Cardiac muscle cell (in vitro differentiated cells and primary cell): ENCODE measurements at regions not wholly inside any gene's neighbourhood (a gene's known extent, or its start where the extent isn't known, plus 50 kb on each side); places are given as distances from the start of the nearest gene placed in this dataset.

Source experiments
- DNase-seq, 2 donors: peaks; one replicate each; pipeline versions ENCODE4 v3.0.0 to v3.0.0-alpha.2; 2010 to 2017; ENCODE audit warnings: low read depth in 1 of 2, low spot score in 1 of 2
- H3K27ac ChIP-seq: fragments of 200-600 bp; sonication (generic); 2 replicates; pipeline ENCODE4 v1.5.1; 2016
- H3K27me3 ChIP-seq: fragments of 200-600 bp; sonication (generic); 2 replicates; pipeline ENCODE4 v1.6.0; 2016; ENCODE audit warnings: control low read depth
- H3K36me3 ChIP-seq: fragments of 200-600 bp; sonication (generic); 2 replicates; pipeline ENCODE4 v1.5.1; 2016; ENCODE audit warnings: control low read depth
- H3K4me1 ChIP-seq: fragments of 200-600 bp; sonication (generic); 2 replicates; pipeline ENCODE4 v1.8.1; 2017; ENCODE audit warnings: low read depth, mild to moderate bottlenecking, mixed run types
- H3K4me3 ChIP-seq: fragments of 200-600 bp; sonication (generic); 2 replicates; pipeline ENCODE4 v1.5.1; 2016; ENCODE audit warnings: mild to moderate bottlenecking
- H3K9me3 ChIP-seq: fragments of 200-600 bp; sonication (generic); 2 replicates; pipeline ENCODE4 v1.5.1; 2017; ENCODE audit warnings: low read depth, mild to moderate bottlenecking, control low read depth
- TF ChIP-seq, protein P1 (sequence below): IDR thresholded peaks from 2 replicates; pipeline ENCODE4 v1.5.1; 2012; ENCODE audit warnings: low read depth, mild to moderate bottlenecking, low read length

DNA sequence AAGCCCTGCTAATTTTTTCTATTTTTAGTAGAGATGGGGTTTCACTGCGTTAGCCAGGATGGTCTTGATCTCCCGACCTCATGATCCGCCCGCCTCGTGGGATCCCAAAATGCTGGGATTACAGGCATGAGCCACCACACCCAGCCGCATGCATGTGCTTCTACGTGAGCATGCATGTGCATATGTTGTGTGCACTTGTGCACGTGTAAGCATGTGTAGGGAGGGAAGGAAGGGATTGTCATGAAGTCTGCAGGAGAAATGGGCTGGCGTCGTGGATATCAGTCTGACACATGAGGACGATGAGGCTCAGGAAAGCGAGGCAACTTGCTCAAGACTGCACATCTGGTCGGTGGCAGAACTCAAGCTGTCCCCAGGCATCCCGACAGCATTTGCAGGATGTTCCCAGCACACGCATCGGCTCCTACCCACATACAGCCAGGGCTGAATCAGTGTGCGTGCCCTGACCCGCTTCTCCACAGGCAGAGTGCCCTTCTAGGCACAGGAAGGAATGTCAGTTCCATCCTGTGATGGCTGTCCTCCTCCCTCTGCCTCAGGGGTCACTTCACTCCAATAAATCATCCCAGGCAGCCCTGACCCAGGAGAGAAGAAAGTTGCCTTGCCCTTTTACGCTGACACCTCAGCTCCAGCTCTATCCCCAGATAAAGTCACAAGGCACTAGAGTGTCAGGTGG lies 49.9 kb upstream of the SLC14A2 start:
- no peaks in the 10 kb centered on the region for H3K36me3 ChIP-seq
- peaks cover 27% of the 10 kb centered on the region for H3K4me1 ChIP-seq
- no peaks in the 10 kb centered on the region for H3K9me3 ChIP-seq
- H3K4me3 ChIP-seq = no peak overlapping the region
- no peak overlapping the region for H3K27ac ChIP-seq
- DNase-seq = peak in 1 of 2 donors; percentile 43
- H3K27me3 ChIP-seq = no peaks in the 10 kb centered on the region
- TF ChIP-seq, protein P1, sequence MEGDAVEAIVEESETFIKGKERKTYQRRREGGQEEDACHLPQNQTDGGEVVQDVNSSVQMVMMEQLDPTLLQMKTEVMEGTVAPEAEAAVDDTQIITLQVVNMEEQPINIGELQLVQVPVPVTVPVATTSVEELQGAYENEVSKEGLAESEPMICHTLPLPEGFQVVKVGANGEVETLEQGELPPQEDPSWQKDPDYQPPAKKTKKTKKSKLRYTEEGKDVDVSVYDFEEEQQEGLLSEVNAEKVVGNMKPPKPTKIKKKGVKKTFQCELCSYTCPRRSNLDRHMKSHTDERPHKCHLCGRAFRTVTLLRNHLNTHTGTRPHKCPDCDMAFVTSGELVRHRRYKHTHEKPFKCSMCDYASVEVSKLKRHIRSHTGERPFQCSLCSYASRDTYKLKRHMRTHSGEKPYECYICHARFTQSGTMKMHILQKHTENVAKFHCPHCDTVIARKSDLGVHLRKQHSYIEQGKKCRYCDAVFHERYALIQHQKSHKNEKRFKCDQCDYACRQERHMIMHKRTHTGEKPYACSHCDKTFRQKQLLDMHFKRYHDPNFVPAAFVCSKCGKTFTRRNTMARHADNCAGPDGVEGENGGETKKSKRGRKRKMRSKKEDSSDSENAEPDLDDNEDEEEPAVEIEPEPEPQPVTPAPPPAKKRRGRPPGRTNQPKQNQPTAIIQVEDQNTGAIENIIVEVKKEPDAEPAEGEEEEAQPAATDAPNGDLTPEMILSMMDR = no peak
